HCT116 (cell line): ENCODE measurements at regions not wholly inside any gene's neighbourhood (a gene's known extent, or its start where the extent isn't known, plus 50 kb on each side); places are given as distances from the start of the nearest gene placed in this dataset.

Experiments
- ATAC-seq: fragments of 200-7000 bp; cut with Tn5 transposase; 2 replicates; pipeline ENCODE4 v1.9.1; 2020; ENCODE audit warnings: mild to moderate bottlenecking, moderate library complexity
- BruUV-seq: library from RNA; stranded (reverse); fragments of 400-500 nt; replicated peaks from 2 replicates; lab custom pipeline; 2021; lab: Mats Ljungman, UMichigan
- CTCF ChIA-PET: fragments of 300-600 bp; sonication (Branson Sonifier 250); formaldehyde crosslinking; loops from one replicate; lab custom pipeline; 2021; ENCODE audit warnings: antibody characterized with exemption; lab: Charles Lee
- POLR2A ChIA-PET: fragments of 300-600, 350-600 bp; sonication (Branson Sonifier 250); formaldehyde crosslinking; loops from one replicate; lab custom pipeline; 2021; ENCODE audit warnings: antibody characterized with exemption; lab: Charles Lee
- RAD21 ChIA-PET, 2 experiments: fragments of 300-600 bp; sonication (Branson Sonifier 250); formaldehyde crosslinking; loops; one replicate each; lab custom pipeline; 2023; ENCODE audit warnings: low total read pairs in 2 of 2; ENCODE audit not compliant: uncharacterized antibody in 2 of 2, unreplicated experiment in 2 of 2, low non-redundant PET in 1 of 2; lab: Charles Lee
- DNase-seq: peaks from one replicate; pipeline ENCODE4 v3.0.0-alpha.2; 2010; ENCODE audit warnings: low read depth, low spot score
- H2AFZ ChIP-seq: fragments of 200-600 bp; shearing (Covaris generic), sonication (generic); 2 replicates; pipeline ENCODE4 v1.6.1; 2017; ENCODE audit warnings: low read depth, mixed run types, mixed read lengths, antibody characterized with exemption, low read length; ENCODE audit not compliant: poor library complexity, severe bottlenecking
- H3K27ac ChIP-seq: 2 replicates; pipeline ENCODE4 v1.5.1; 2012; ENCODE audit warnings: low read depth, low read length
- H3K27me3 ChIP-seq: fragments of 200-600 bp; sonication (generic); 2 replicates; pipeline ENCODE4 v1.6.1; 2016; ENCODE audit warnings: mixed run types, low read length, mixed read lengths; ENCODE audit not compliant: insufficient read depth
- H3K36me3 ChIP-seq, 2 experiments: fragments of 200-500 bp in 1 of 2; fragments of 200-600 bp in 1 of 2; sonication (Bioruptor generic) in 1 of 2; sonication (generic) in 1 of 2; 2 replicates each; pipeline versions ENCODE4 v1.5.1 to v1.6.1; 2014 to 2016; ENCODE audit warnings: low read length in 2 of 2, inconsistent platforms in 1 of 2, mixed read lengths in 1 of 2, mixed run types in 1 of 2; ENCODE audit not compliant: insufficient read depth in 2 of 2, control insufficient read depth in 1 of 2
- H3K4me1 ChIP-seq, 2 experiments: fragments of 200-600 bp in 1 of 2; sonication (generic) in 1 of 2; 2 replicates each; pipeline versions ENCODE4 v1.5.1 to v1.6.1; 2012 to 2017; ENCODE audit warnings: low read length in 2 of 2, inconsistent platforms in 1 of 2, mild to moderate bottlenecking in 1 of 2, mixed read lengths in 1 of 2, mixed run types in 1 of 2, moderate library complexity in 1 of 2; ENCODE audit not compliant: insufficient read depth in 2 of 2, control insufficient read depth in 1 of 2
- H3K4me2 ChIP-seq: fragments of 200-600 bp; sonication (generic); 2 replicates; pipeline ENCODE4 v1.6.1; 2017; ENCODE audit warnings: mixed run types, low read length, mixed read lengths
- H3K4me3 ChIP-seq, 2 experiments: fragments of 200-600 bp in 1 of 2; sonication (generic) in 1 of 2; replicated peaks in 1 of 2; 2 replicates each; pipeline ENCODE4 v1.5.1; 2011 to 2016; ENCODE audit warnings: low read length in 2 of 2, control low read depth in 1 of 2, low read depth in 1 of 2, mild to moderate bottlenecking in 1 of 2, mixed read lengths in 1 of 2, mixed run types in 1 of 2
- H3K79me2 ChIP-seq: fragments of 200-600 bp; sonication (generic); 2 replicates; pipeline ENCODE4 v1.6.1; 2017; ENCODE audit warnings: mild to moderate bottlenecking, mixed run types, low read length, moderate library complexity, mixed read lengths; ENCODE audit not compliant: insufficient read depth
- H3K9ac ChIP-seq: fragments of 200-600 bp; sonication (generic); 2 replicates; pipeline ENCODE4 v1.6.1; 2016; ENCODE audit warnings: low read length, mixed read lengths
- H3K9me2 ChIP-seq: fragments of 200-600 bp; sonication (generic), shearing (Covaris generic); 2 replicates; pipeline ENCODE4 v1.6.1; 2017; ENCODE audit warnings: mixed run types, mild to moderate bottlenecking, moderate library complexity; ENCODE audit not compliant: insufficient read depth
- H3K9me3 ChIP-seq, 2 experiments: fragments of 200-500 bp in 1 of 2; fragments of 200-600 bp in 1 of 2; sonication (Bioruptor generic) in 1 of 2; sonication (generic) in 1 of 2; 2 replicates each; pipeline ENCODE4 v1.6.1; 2014 to 2017; ENCODE audit warnings: low read length in 2 of 2, mixed read lengths in 2 of 2, inconsistent platforms in 1 of 2, low read depth in 1 of 2, mild to moderate bottlenecking in 1 of 2, mixed run types in 1 of 2, moderate library complexity in 1 of 2; ENCODE audit not compliant: control insufficient read depth in 1 of 2, insufficient read depth in 1 of 2
- H4K20me1 ChIP-seq: fragments of 200-600 bp; sonication (generic), shearing (Covaris generic); 2 replicates; pipeline ENCODE4 v1.6.1; 2017; ENCODE audit warnings: mixed run types, mild to moderate bottlenecking, moderate library complexity; ENCODE audit not compliant: insufficient read depth
- CBX3 ChIP-seq: IDR thresholded peaks from 2 replicates; pipeline ENCODE4 v1.6.1; 2012; ENCODE audit warnings: low read depth
- CEBPB ChIP-seq: IDR thresholded peaks from 2 replicates; pipeline ENCODE4 v1.6.1; 2012; ENCODE audit warnings: low read depth
- EZH2 ChIP-seq: fragments of 200-600 bp; sonication (generic); IDR thresholded peaks from 2 replicates; pipeline ENCODE4 v1.6.1; 2017; ENCODE audit warnings: antibody characterized with exemption, mixed run types
- FOSL1 ChIP-seq: IDR thresholded peaks from 2 replicates; pipeline ENCODE4 v1.6.1; 2012; ENCODE audit warnings: low read depth
- JUND ChIP-seq: IDR thresholded peaks from 2 replicates; pipeline ENCODE4 v1.6.1; 2012
- POLR2A ChIP-seq: IDR thresholded peaks from 2 replicates; pipeline ENCODE4 v1.7.0; 2011; ENCODE audit warnings: borderline replicate concordance; ENCODE audit not compliant: insufficient read depth, insufficient read length; ENCODE audit errors: extremely low read depth
- RAD21 ChIP-seq: IDR thresholded peaks from 2 replicates; pipeline ENCODE4 v1.6.1; 2012; ENCODE audit warnings: low read depth, mild to moderate bottlenecking
- SIN3A ChIP-seq: IDR thresholded peaks from 2 replicates; pipeline ENCODE4 v1.6.1; 2012; ENCODE audit warnings: low read depth
- ZFX ChIP-seq: fragments of 450-650 bp; IDR thresholded peaks from 2 replicates; pipeline ENCODE4 v1.6.1; 2017
- intact Hi-C: fragments of 100-400 bp; cut with micrococcal nuclease; formaldehyde crosslinking; loops from 2 replicates; pipeline ENCODE4 v1.10.0; 2022
- TF ChIP-seq, protein P1 (sequence below): IDR thresholded peaks from 2 replicates; pipeline ENCODE4 v1.6.1; 2011; ENCODE audit warnings: mild to moderate bottlenecking, low read length, moderate library complexity; ENCODE audit not compliant: insufficient replicate concordance; ENCODE audit errors: extremely low read depth
- TF ChIP-seq, protein P2 (sequence below), 3 experiments: fragments of 200-600 bp in 1 of 3; sonication (generic) in 1 of 3; IDR thresholded peaks in 2 of 3; conservative IDR thresholded peaks in 1 of 3; 2 replicates each; pipeline ENCODE4 v1.5.1; 2012 to 2017; ENCODE audit warnings: low read depth in 2 of 3, low read length in 2 of 3, antibody characterized with exemption in 1 of 3, borderline replicate concordance in 1 of 3, control low read depth in 1 of 3, mild to moderate bottlenecking in 1 of 3, mixed read lengths in 1 of 3, mixed run types in 1 of 3, moderate library complexity in 1 of 3; ENCODE audit not compliant: insufficient read depth in 1 of 3

DNA sequence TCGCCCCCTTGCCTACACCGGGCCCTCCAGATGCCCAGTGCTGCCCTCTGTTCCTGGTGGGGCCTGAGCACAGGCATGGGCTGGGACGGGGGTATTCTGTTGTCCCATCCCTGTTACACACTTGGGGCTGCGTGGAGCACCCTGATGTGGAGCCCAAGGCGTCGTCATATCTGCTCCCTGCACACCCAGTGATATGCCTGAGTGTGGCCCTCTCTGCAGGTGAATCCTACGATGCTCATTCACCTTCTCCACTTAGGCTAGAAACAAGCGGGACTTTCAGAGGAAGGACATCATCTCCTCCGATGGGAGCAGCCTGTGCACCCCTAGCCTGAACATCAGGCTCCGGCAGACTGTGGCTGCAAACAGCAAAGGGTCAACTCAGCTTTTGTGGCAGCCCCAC is 91.0 kb upstream of the NPTX2 start:
- intact Hi-C loops = no loop called here
- Histone ChIP-seq H3K4me1 (no peaks in the 10 kb centered on the region), H3K36me3 (no peaks in the 10 kb centered on the region), H3K27me3 (no peaks in the 10 kb centered on the region), H3K9me3 (0 out of 4 replicates have a peak, but pooled peaks cover 0 to 5% of the 10 kb centered on the region in 2 experiments), H3K27ac (no peak overlapping the region), H3K9me2 (no peaks in the 10 kb centered on the region), H3K4me3 (no peak overlapping the region), H2AFZ (no peak overlapping the region), H3K9ac (no peak overlapping the region), H4K20me1 (no peaks in the 10 kb centered on the region), H3K79me2 (no peaks in the 10 kb centered on the region), H3K4me2 (no peak overlapping the region)
- TF ChIP-seq CEBPB (no peak), FOSL1 (no peak), RAD21 (no peak), CBX3 (no peak), ZFX (no peak), EZH2 (no peak)
- POLR2A ChIA-PET = no interaction called here
- CTCF ChIA-PET = no interaction called here
- RAD21 ChIA-PET = no interaction called here
- no peak for DNase-seq
- ATAC-seq = no peak
- BruUV-seq = no TSS peak

DNA sequence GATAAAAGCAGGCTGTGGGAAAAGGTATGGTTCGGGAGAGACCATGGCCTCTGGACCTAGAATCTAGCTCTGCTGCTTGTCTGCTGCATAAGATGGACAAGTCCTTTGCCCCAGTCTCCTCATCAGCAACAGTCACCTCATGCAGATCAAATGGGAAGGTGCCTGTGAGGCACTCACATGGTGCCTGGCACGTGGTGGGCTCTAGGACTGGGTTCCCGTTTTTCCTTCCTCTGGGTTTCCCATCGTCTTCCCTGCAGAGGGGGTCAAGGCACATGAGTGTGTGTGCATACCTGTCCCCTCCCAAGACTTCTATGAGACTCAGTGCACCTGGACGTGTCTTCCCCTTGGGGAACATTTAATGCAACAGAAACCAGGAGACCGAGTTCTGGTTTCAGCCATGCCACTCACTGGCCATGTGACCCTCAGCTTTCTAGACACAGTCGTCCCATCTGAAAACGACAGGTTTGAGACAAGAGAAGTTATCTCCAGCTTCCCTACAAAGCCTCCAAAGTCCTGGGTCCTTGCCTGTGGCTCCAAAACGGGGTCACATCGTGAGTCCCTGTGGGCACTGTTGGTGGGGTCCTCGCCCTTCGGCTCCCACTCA is 95.9 kb upstream of the NPTX2 start:
- Histone ChIP-seq H3K4me2 (no peak overlapping the region), H4K20me1 (no peaks in the 10 kb centered on the region), H3K79me2 (no peaks in the 10 kb centered on the region), H2AFZ (no peak overlapping the region), H3K9ac (no peak overlapping the region), H3K36me3 (no peaks in the 10 kb centered on the region), H3K4me1 (no peaks in the 10 kb centered on the region), H3K9me3 (0 out of 4 replicates have a peak, but pooled peaks cover 0 to 5% of the 10 kb centered on the region in 2 experiments), H3K27ac (no peak overlapping the region), H3K27me3 (no peaks in the 10 kb centered on the region), H3K9me2 (no peaks in the 10 kb centered on the region), H3K4me3 (no peak overlapping the region)
- intact Hi-C loops = no loop called here
- ChIA-PET CTCF (no interaction called here), POLR2A (no interaction called here), RAD21 (no interaction called here)
- no peak for DNase-seq
- no peak for ATAC-seq
- no TSS peak for BruUV-seq
- TF ChIP-seq JUND (no peak), POLR2A (no peak), CEBPB (no peak), SIN3A (no peak)
- TF ChIP-seq, protein P1, sequence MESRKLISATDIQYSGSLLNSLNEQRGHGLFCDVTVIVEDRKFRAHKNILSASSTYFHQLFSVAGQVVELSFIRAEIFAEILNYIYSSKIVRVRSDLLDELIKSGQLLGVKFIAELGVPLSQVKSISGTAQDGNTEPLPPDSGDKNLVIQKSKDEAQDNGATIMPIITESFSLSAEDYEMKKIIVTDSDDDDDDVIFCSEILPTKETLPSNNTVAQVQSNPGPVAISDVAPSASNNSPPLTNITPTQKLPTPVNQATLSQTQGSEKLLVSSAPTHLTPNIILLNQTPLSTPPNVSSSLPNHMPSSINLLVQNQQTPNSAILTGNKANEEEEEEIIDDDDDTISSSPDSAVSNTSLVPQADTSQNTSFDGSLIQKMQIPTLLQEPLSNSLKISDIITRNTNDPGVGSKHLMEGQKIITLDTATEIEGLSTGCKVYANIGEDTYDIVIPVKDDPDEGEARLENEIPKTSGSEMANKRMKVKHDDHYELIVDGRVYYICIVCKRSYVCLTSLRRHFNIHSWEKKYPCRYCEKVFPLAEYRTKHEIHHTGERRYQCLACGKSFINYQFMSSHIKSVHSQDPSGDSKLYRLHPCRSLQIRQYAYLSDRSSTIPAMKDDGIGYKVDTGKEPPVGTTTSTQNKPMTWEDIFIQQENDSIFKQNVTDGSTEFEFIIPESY = no peak
- TF ChIP-seq, protein P2, sequence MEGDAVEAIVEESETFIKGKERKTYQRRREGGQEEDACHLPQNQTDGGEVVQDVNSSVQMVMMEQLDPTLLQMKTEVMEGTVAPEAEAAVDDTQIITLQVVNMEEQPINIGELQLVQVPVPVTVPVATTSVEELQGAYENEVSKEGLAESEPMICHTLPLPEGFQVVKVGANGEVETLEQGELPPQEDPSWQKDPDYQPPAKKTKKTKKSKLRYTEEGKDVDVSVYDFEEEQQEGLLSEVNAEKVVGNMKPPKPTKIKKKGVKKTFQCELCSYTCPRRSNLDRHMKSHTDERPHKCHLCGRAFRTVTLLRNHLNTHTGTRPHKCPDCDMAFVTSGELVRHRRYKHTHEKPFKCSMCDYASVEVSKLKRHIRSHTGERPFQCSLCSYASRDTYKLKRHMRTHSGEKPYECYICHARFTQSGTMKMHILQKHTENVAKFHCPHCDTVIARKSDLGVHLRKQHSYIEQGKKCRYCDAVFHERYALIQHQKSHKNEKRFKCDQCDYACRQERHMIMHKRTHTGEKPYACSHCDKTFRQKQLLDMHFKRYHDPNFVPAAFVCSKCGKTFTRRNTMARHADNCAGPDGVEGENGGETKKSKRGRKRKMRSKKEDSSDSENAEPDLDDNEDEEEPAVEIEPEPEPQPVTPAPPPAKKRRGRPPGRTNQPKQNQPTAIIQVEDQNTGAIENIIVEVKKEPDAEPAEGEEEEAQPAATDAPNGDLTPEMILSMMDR (IDR thresholded peaks at IDR 0.05 in 2 of 3, conservative IDR thresholded peaks at IDR 0.05 in 1 of 3; ENCODE audit: borderline replicate concordance in 1 of 3, insufficient read depth in 1 of 3, low read depth in 2 of 3, low read length in 2 of 3) = no peak
